Type B pancreatic cell (in vitro differentiated cells): ENCODE measurements at regions not wholly inside any gene's neighbourhood (a gene's known extent, or its start where the extent isn't known, plus 50 kb on each side); places are given as distances from the start of the nearest gene placed in this dataset.
"Not testable (repeated sequence)": the region's sequence is repeated elsewhere in the genome, so short reads cannot be mapped to it uniquely, and the experiment has no call there.

Source experiments
- DNase-seq: peaks from one replicate; pipeline ENCODE4 v3.0.0; 2021; ENCODE audit warnings: mixed read lengths; ENCODE audit not compliant: unreplicated experiment; ENCODE audit errors: extremely low spot score
- H3K27ac Mint-ChIP-seq: 2 replicates; pipeline ENCODE4 v1.8.0; 2021; ENCODE audit warnings: mild to moderate bottlenecking, mixed read lengths
- H3K27me3 Mint-ChIP-seq: 2 replicates; pipeline ENCODE4 v1.8.0; 2021; ENCODE audit warnings: mixed read lengths
- H3K36me3 Mint-ChIP-seq: 2 replicates; pipeline ENCODE4 v1.8.0; 2021; ENCODE audit warnings: mixed read lengths
- H3K4me1 Mint-ChIP-seq: one replicate; pipeline ENCODE4 v1.8.0; 2021; ENCODE audit warnings: mixed read lengths; ENCODE audit not compliant: unreplicated experiment
- H3K4me3 Mint-ChIP-seq: 2 replicates; pipeline ENCODE4 v1.8.0; 2021; ENCODE audit warnings: mild to moderate bottlenecking, mixed read lengths
- H3K9me3 Mint-ChIP-seq: 2 replicates; pipeline ENCODE4 v1.8.0; 2021; ENCODE audit warnings: mixed read lengths
- CTCF ChIP-seq: fragments of 200-600 bp; sonication (generic); conservative IDR thresholded peaks from 2 replicates; pipeline ENCODE4 v1.5.0; 2021; ENCODE audit warnings: antibody characterized with exemption, mild to moderate bottlenecking

GRCh38 chr12:131365821-131366260 is 345.0 kb upstream of the SFSWAP start:
- Mint-ChIP-seq H3K27me3 (peaks cover 24% of the 10 kb centered on the region), H3K4me1 (peaks cover 5% of the 10 kb centered on the region), H3K36me3 (no peaks in the 10 kb centered on the region), H3K4me3 (no peak overlapping the region), H3K27ac (no peak overlapping the region), H3K9me3 (no peaks in the 10 kb centered on the region)
- TF ChIP-seq CTCF = no peak
- no peak for DNase-seq

GRCh38 chr12:131366261-131366871 is 344.5 kb upstream of the SFSWAP start:
- no peaks in the 10 kb centered on the region for H3K9me3 Mint-ChIP-seq
- no peak overlapping the region for H3K4me3 Mint-ChIP-seq
- H3K36me3 Mint-ChIP-seq = no peaks in the 10 kb centered on the region
- peaks cover 5% of the 10 kb centered on the region for H3K4me1 Mint-ChIP-seq
- TF ChIP-seq CTCF = no peak
- no peak for DNase-seq
- no peak overlapping the region for H3K27ac Mint-ChIP-seq
- peaks cover 19% of the 10 kb centered on the region for H3K27me3 Mint-ChIP-seq

GRCh38 chr12:131367067-131367982 is 343.6 kb upstream of the SFSWAP start:
- not testable (repeated sequence) for H3K9me3 Mint-ChIP-seq, H3K27ac Mint-ChIP-seq, DNase-seq, H3K36me3 Mint-ChIP-seq, H3K4me1 Mint-ChIP-seq, H3K4me3 Mint-ChIP-seq
- H3K27me3 Mint-ChIP-seq = peaks cover 10% of the 10 kb centered on the region

GRCh38 chr12:131367983-131368667 is 342.8 kb upstream of the SFSWAP start:
- Mint-ChIP-seq H3K36me3 (no peaks in the 10 kb centered on the region), H3K27ac (no peak overlapping the region), H3K27me3 (peaks cover 4% of the 10 kb centered on the region), H3K4me3 (no peak overlapping the region), H3K4me1 (peaks cover 7% of the 10 kb centered on the region), H3K9me3 (no peaks in the 10 kb centered on the region)
- no peak for TF ChIP-seq CTCF
- DNase-seq = no peak

- Mint-ChIP-seq H3K4me1 (peaks cover 9% of the 10 kb centered on the region), H3K27me3 (peaks cover 4% of the 10 kb centered on the region), H3K36me3 (no peaks in the 10 kb centered on the region), H3K27ac (no peak overlapping the region), H3K9me3 (no peaks in the 10 kb centered on the region), H3K4me3 (no peak overlapping the region)
- DNase-seq = no peak
- no peak for TF ChIP-seq CTCF
These were observed 342.2 kb upstream of the SFSWAP start for GRCh38 chr12:131368668-131369071.
